NT2/D1 (cell line): ENCODE measurements at regions not wholly inside any gene's neighbourhood (a gene's known extent, or its start where the extent isn't known, plus 50 kb on each side); places are given as distances from the start of the nearest gene placed in this dataset.

Experiments used
- SUZ12 ChIP-seq: IDR thresholded peaks from 2 replicates; pipeline ENCODE4 v1.6.1; 2011; ENCODE audit not compliant: insufficient read length, insufficient read depth; ENCODE audit errors: extremely low read depth
- YY1 ChIP-seq: IDR thresholded peaks from 2 replicates; pipeline ENCODE4 v1.6.1; 2011; ENCODE audit not compliant: insufficient read length, insufficient read depth

DNA sequence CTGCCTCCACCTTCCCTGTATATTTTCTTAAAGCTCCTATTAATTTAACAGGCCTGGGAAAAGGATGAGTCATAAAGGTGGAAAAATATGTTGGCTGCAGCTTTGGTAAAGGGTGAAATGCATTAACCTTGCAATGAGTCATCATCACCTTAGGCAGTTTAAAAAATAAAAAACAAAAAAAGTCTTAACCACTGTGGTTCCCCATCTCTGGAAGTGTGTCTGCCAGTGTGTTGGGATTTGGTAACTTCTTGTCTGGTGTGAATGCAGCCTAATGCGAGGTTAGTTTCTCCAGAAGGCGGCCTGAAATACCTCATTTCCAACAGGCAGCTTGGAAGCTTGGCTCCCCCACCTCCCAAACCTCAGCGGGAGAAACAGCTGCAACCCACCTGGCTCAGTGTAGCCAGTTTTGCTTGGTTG is 265.3 kb upstream of the GAS1 start:
- TF ChIP-seq SUZ12 (no peak), YY1 (no peak)
